ENCODE measurements at regions not wholly inside any gene's neighbourhood (a gene's known extent, or its start where the extent isn't known, plus 50 kb on each side); places are given as distances from the start of the nearest gene placed in this dataset.

DNA sequence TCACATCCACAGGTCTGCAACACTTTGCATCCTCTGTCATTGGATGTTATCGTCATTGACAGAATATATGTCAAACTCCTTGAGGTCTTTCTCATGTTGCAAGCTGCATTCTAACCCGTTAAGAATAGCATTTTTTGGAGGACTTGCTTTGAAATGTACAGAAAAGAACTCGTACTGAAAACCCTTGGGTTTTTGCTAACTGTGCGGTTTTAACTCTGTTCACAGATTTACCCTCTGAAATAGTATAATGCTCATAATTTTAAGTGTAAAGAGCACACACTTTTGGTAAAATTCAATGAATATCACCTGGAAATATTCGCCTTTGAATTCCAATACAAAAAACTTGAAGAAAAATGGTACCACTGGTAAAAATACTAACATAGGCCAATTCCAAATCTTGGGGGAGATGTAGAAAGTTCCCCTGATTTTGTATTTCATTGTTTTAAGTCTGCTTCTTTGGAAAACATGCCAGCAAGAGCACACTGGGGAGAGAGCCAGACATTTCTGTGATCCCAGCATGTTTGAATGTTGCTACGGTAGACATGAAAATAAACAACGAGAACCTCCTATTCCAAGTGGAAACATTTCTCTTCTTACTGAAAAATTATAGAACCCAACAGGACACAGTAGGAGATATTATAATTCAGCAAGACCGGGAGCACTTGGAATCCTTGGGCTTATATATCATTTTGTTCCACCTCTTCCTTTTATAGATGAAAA is 446.0 kb downstream of the AEBP2 start:
- BruUV-seq (replicated peaks), result no TSS peak
- intact Hi-C loops (cut with micrococcal nuclease) (no loop called here), in situ Hi-C loops (cut with MboI) (no loop called here)
- no peaks in the 10 kb centered on the region for H3K9me3 ChIP-seq (replicated peaks; ENCODE audit: control insufficient read depth, insufficient read depth, low read depth, low read length)
- H3K79me2 ChIP-seq (ENCODE audit: control insufficient read depth, insufficient read depth, low read length), result no peaks in the 10 kb centered on the region
- POLR2A ChIA-PET, result no interaction called here
- H2AFZ ChIP-seq (ENCODE audit: low read depth, low read length), result no peak overlapping the region
- no peak overlapping the region for H3K27ac ChIP-seq (ENCODE audit: extremely low read depth, low read depth, low read length)
- DNase-seq (ENCODE audit: extremely low read depth in 1 of 4, low spot score in 3 of 4) (no peak), ATAC-seq (no peak), FAIRE-seq (no peak)
- no peak overlapping the region for H3K4me3 ChIP-seq
- H3K4me2 ChIP-seq (ENCODE audit: insufficient read depth, low read length), result no peak overlapping the region
- no peak overlapping the region for H3K9ac ChIP-seq (ENCODE audit: insufficient read depth in 1 of 2, low read depth in 2 of 2, low read length in 2 of 2)
- 2% methylated on average over 8 of the region's 8 CpGs for WGBS (ENCODE audit: insufficient coverage, low coverage, missing lambda C conversion rate)
- no peak for TF ChIP-seq MEIS2 (IDR thresholded peaks at IDR 0.05; ENCODE audit: partially characterized antibody)
- TF ChIP-seq ZFP30 (CRISPR knock-in tag; IDR thresholded peaks at IDR 0.05; ENCODE audit: borderline replicate concordance), result no peak
- TF ChIP-seq FOXK2 (conservative IDR thresholded peaks at IDR 0.05 in 1 of 2, IDR thresholded peaks at IDR 0.05 in 1 of 2; ENCODE audit: low read depth in 2 of 2), result no peak
- TF ChIP-seq ETS2 (tag; IDR thresholded peaks at IDR 0.05; ENCODE audit: borderline replicate concordance, poor library complexity, severe bottlenecking), result no peak
- no peak for TF ChIP-seq OTX1 (CRISPR knock-in tag; IDR thresholded peaks at IDR 0.05)
- TF ChIP-seq NCOA2 (IDR thresholded peaks at IDR 0.05; ENCODE audit: partially characterized antibody in 2 of 2), result no peak
- no peak for TF ChIP-seq NR2C1 (IDR thresholded peaks at IDR 0.05)
- TF ChIP-seq NR2C1 (tag; IDR thresholded peaks at IDR 0.05), result no peak
- TF ChIP-seq, protein P1, sequence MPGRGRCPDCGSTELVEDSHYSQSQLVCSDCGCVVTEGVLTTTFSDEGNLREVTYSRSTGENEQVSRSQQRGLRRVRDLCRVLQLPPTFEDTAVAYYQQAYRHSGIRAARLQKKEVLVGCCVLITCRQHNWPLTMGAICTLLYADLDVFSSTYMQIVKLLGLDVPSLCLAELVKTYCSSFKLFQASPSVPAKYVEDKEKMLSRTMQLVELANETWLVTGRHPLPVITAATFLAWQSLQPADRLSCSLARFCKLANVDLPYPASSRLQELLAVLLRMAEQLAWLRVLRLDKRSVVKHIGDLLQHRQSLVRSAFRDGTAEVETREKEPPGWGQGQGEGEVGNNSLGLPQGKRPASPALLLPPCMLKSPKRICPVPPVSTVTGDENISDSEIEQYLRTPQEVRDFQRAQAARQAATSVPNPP (IDR thresholded peaks at IDR 0.05; ENCODE audit: borderline replicate concordance, insufficient read depth, insufficient read length), result no peak
- TF ChIP-seq RFX1 (IDR thresholded peaks at IDR 0.05), result no peak
- TF ChIP-seq, protein P2, sequence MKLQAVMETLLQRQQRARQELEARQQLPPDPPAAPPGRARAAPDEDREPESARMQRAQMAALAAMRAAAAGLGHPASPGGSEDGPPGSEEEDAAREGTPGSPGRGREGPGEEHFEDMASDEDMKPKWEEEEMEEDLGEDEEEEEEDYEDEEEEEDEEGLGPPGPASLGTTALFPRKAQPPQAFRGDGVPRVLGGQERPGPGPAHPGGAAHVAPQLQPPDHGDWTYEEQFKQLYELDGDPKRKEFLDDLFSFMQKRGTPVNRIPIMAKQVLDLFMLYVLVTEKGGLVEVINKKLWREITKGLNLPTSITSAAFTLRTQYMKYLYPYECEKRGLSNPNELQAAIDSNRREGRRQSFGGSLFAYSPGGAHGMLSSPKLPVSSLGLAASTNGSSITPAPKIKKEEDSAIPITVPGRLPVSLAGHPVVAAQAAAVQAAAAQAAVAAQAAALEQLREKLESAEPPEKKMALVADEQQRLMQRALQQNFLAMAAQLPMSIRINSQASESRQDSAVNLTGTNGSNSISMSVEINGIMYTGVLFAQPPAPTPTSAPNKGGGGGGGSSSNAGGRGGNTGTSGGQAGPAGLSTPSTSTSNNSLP (IDR thresholded peaks at IDR 0.05; ENCODE audit: borderline replicate concordance, low read depth, low read length), result no peak
- TF ChIP-seq, protein P3, sequence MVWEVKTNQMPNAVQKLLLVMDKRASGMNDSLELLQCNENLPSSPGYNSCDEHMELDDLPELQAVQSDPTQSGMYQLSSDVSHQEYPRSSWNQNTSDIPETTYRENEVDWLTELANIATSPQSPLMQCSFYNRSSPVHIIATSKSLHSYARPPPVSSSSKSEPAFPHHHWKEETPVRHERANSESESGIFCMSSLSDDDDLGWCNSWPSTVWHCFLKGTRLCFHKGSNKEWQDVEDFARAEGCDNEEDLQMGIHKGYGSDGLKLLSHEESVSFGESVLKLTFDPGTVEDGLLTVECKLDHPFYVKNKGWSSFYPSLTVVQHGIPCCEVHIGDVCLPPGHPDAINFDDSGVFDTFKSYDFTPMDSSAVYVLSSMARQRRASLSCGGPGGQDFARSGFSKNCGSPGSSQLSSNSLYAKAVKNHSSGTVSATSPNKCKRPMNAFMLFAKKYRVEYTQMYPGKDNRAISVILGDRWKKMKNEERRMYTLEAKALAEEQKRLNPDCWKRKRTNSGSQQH (CRISPR knock-in tag; IDR thresholded peaks at IDR 0.05), result no peak
- H3K4me1 ChIP-seq (replicated peaks in 1 of 2; ENCODE audit: control insufficient read depth in 2 of 2, insufficient read depth in 2 of 2, low read length in 2 of 2), result no peaks in the 10 kb centered on the region
- H4K20me1 ChIP-seq (replicated peaks; ENCODE audit: control insufficient read depth, insufficient read depth, low read length), result no peaks in the 10 kb centered on the region
- CTCF ChIA-PET (ENCODE audit: low intra/inter-chr PET ratio), result no interaction called here
- H3K36me3 ChIP-seq (ENCODE audit: control insufficient read depth, insufficient read depth, low read length), result no peaks in the 10 kb centered on the region
- H3K27me3 ChIP-seq (ENCODE audit: control insufficient read depth in 2 of 2, insufficient read depth in 2 of 2, low read length in 2 of 2), result no peaks in the 10 kb centered on the region
- H3K9me1 ChIP-seq (ENCODE audit: control insufficient read depth, insufficient read depth, low read length), result no peaks in the 10 kb centered on the region

All from K562 (cell line).